HG03066 (cell line): ENCODE measurements at regions not wholly inside any gene's neighbourhood (a gene's known extent, or its start where the extent isn't known, plus 50 kb on each side); places are given as distances from the start of the nearest gene placed in this dataset.

Experiments used
- ATAC-seq: cut with Tn5 transposase; IDR thresholded peaks from one replicate; pipeline ENCODE4 v1.9.1; 2021; ENCODE audit warnings: low read depth; ENCODE audit not compliant: unreplicated experiment

DNA sequence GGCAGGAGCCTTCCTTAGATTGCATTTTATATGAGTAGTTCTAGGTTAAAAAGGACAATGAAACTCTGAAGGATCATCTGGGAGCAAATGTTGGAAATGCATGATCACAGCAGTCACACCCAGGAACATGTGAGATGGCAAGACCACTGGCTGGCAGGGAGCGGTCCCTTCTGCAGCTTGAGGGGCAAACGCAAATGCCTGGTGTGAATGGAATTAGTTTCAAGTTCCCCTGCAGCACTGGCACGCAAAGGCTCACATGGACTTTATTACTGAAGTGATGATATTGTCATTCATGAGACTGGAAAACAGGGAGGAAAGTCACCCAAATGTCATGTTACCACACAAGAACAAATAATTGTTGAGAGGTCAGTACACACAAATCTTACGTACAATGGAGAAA, 223.3 kb downstream of the FBXO15 start:
- ATAC-seq, result no peak

DNA sequence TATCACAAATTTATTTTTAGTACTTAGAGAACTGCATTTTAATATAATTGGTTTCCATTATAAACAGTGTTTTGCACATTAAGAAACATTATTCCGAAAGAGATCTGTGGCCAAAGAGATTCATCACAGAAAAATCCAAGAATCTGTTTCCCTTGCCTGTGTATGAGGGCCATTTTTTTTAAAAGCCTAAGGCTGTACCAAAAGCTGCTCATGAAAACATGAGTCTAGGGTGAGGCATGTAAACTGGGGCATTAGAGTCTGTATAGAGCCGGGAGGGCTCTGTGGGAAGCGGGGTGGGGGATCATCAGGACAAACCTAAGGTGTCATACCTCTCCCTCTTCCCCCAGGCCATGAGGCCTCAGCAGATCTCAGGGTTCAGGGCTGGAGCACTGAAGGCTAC, 223.8 kb downstream of the FBXO15 start:
- no peak for ATAC-seq

DNA sequence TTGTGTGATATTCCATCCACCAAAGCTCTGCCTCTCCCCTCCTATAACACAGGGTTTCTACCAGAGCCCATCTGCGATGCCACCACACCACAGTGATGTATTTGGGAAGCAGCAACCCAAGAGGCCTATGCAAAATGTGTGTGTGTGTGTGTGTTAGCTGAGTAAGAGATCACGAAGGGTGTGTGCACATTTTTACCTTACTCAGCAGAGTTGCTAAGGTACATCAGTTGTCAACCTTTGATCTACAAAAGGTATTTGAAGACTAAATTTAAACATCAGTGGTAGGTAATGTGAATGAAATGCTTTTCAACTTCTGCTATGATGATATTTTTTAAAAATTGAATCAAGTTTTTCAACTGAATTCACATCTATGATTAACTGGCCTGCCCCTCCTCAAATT, 227.6 kb downstream of the FBXO15 start:
- no peak for ATAC-seq

DNA sequence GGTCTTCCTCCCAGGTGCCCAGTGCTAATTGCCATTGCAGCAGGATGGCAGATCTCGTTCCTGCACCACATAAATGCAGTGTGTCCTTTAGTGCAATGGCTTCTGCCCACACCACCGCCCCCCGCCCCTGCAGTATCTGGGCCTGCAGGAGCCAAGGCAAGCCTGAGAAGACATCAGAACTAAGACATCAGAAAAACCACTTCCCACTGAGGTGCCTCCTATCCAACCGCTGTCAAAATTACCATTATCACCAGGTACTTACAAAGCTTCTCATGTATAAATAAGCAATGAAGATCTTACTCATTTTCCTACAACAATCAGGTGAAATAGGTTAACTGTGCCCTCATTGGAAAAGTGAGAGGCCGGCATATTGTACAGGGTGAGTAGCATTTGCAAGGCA, 228.8 kb downstream of the FBXO15 start:
- no peak for ATAC-seq

DNA sequence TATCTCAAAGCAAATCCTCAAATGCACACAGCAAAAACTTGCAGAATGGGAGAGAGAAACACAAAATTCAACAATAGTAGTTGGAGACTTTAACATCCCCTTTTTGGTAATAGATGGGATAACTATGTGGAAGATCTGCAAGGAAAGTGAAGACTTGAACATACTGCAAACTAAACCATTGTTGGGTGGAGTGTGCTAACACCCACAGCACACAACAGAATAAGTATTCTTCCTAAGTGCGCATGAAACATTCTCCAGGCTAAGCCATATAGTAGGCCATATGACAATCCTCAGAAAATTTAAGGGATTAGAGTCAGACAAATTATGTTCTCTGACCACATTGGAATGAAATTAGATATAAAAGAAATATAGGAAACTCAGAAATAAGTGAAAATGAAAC, 230.6 kb downstream of the FBXO15 start:
- no peak for ATAC-seq

DNA sequence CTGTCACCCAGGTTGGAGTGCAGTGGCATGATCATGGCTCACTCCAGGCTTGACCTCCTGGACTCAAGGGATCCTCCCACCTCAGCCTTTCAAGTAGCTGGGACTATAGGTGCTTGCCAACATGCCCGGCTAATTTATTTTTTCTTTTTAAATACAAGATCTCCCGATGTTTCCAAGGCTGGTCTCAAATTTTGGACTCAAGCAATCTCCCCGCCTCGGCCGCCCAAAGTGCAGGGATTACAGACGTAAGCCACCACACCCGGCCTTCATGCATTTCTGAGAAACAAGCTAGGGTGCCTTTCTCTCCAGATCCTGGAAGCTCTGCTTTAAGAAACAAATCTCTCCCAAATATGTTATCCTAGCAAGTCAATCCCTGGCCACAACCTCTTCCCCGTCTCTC, 234.1 kb downstream of the FBXO15 start:
- ATAC-seq, result no peak

DNA sequence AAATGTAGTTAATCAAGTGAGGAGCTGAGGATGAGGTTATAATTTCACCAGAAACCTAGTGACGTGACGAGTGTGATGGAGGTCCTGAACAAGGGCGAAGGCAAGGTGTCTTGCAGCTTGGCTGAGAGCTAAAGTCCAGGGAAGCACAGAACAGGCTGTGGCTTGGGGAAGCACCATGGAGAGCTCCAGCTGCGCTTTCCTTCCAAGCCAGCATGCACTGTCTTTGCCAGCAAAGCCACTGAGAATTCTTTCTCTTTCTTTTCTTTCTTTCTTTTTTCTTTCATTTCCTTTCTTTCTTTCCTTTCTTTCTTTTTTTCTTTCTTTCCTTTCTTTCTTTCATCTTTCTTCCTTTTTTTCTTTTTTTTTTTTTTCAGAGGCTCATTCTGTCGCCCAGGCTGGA, 239.3 kb downstream of the FBXO15 start:
- no peak for ATAC-seq

DNA sequence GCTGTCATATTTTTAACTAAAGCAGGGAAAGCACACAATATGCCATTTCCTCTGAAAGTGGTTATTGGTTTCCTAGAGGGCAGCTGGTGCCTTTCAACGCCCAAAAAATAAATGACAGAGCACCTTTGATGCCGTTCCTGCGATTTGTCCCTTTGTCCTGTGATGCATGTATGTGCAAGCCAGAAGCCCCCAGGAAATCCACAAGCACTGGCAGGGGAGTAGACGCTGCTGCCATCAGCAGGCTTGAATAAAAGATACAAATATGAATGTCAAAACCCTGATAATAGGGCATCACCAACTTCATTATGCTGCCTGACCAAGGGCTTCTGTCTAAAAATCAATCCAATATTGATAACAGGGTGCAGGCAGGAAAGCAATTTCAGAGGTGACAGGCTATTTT, 246.1 kb downstream of the FBXO15 start:
- no peak for ATAC-seq

DNA sequence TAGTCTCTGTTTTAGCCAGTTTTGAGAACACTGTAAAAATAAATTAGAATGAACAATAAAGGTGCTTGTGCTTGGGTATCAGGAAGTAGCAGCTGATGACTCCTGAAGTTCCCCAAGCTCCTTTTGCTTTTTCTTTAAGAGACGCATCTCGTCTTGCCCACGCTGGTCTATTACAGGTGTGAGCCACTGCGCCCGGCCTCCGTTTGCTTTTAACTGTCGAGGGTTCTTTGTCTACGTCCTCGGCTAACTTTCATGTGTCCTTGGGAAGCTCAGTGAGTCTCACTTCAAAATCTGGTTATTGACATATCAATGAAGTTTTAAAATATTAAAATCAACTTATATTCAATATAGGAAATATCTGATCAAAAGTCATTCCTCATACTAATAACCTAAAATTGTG, 246.5 kb downstream of the FBXO15 start:
- ATAC-seq, result no peak

DNA sequence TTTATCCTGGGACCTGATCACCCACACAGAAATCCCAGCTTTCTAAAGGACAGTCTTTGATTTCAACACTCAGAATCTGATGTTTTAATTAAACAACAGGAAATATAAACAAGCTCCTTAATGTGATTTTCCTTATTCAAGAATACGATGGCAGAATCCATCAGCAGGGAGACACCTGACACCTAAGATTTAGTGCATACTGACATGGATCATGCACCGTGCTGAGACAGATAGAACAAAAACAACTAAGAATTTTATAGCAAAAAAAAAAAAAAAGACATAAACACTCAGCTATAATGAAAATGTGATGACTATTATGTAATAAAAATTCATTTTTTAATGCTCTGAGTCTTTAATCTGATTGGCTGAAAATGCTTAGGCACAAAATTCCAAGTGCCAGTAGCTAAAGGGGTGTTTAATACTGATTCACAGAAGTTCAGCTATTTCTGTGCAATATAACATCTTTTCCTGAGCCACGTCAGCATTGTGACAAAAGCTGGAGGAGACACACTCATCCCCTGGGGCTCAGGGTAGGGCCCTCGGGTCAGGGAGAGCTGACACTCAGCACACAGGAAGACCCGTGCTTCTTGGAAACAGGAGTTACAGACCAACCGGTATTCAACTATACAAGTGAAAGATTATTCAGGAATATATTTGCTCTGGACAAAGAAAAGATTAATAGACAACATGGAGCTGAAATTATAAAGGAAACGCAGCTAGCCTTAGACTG, 247.4 kb downstream of the FBXO15 start:
- no peak for ATAC-seq

DNA sequence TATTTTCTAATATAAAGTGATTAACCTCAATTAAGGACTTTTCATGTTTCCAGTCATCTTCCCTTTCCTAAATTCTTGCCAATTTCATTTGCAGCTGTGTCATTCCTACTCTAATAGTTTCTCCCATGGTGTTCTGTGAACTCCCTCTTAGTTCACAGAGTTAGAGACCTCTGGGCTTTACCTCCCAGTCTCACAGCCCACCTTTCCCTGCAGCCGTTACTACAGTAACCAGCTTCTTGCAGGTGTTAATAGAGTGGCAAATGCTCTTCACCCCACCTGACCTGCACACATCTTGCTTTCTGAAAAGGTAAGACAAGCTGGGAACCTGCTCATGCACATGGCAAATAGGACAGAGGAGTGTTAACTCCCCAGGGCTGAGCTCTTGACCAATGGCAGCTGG, 250.1 kb downstream of the FBXO15 start:
- no peak for ATAC-seq

DNA sequence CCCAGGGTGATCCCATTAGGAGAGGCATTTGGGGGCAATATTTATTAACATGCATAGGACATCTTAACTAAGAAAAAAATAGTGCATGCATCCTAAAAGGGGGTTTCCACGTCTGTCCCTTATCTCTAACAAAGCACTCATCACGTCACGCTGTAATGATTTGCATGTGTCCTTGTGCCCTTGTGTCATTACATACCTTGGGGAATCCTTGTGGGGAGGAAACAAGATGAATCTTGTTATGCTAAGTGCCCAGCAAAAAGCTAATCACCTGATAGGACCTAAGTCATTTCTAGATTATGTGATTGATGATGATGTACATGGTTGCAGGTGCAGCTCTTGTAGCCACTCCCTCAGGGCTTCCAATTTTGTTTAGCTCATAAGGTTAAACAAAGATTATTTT, 250.9 kb downstream of the FBXO15 start:
- ATAC-seq, result no peak

DNA sequence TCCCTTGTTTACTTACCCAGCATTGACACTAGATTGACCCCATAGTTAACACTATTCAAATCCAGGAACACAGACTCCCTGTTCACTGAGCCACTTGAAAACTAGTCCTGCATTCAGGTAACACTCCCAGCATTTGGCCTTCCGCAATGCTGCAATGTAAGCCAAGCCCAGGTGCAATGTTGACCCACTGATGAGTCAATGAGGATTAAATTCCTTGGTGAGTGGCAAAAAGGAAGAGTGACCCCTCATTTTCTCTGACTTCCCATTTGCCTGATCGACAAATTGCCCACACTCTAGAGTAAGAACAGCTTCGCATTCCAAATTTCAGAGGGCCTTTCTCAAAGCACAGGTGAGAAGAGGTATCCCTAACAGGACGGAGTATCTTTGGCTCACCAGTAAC, 251.9 kb downstream of the FBXO15 start:
- no peak for ATAC-seq

DNA sequence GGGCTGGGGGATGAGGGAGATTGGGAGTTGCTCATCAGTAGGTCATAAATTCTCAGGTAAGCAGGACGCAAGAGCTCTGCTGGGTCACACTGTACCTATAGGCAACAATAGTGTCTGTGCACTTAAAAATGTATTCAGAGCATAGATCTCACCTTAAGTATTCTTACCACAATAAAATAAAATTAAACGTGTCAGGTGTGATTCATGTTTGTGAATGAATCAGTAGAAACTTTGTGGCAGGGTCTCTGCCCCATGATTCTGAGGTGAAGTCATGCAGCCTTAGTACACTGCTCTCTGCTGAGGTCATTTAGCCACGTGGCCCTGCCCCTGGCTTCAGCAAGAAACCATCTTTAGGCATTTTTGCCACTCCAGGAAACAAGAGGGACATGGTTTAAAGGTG, 253.8 kb downstream of the FBXO15 start:
- ATAC-seq, result no peak

DNA sequence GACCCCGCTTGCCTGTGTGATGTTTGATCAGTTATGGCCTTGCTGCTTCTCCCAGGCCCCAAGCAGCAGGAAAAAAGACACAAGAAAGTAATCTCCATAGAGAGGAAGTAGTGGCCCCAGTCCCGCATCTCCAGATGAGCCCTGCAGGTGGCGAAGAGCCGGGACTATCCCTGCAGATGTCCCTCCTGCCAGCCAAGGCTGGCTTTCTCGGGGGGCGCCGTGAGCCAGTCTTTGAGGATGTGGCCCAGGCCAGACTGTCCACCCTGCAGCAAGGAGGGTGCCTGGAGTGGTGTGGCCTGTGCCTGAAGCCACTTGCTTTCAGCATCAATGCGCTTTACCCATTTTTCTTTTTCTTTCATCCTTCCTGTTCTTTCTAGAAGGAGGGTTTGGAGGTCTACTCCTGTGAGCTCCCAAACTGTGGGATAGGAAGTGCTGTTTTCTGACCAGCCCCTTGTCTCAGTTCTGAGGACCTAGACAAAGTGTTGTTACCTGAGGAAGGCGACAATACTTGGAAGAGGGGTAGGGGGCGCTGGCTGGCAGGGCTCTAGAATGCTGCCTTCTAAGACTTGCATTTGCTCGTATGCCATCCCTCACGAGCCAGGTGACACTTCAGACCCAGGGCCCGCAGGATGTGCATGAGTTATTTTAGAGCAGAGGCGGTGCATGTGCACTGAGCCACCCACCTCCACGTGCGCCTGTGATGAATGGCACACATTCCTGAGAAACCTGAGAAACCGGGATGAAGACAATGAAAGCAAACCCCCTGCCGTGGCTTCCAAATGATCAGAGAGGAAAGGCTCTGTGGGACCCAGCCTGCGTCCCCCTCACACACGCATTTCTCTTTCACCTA, 255.8 kb downstream of the FBXO15 start:
- ATAC-seq, result no peak

DNA sequence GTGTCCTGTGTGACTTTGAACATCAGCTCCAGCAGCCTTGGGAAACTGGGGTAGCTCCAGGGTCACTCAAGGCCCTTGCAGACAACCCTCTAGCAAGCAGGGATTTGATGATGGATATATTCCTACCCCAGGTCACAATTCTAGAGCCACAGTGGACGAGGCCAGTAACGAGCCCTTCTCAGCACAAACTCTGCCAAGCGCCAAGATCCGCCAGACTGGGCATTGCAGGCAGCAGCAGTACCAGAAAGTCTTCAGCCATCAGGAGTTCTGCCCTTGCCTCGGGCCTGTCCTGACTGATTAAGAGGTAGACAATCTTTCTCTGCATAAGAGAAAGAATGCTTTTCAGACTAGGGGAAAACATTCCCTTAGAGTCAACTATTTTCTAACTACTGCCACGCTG, 259.1 kb downstream of the FBXO15 start:
- no peak for ATAC-seq

DNA sequence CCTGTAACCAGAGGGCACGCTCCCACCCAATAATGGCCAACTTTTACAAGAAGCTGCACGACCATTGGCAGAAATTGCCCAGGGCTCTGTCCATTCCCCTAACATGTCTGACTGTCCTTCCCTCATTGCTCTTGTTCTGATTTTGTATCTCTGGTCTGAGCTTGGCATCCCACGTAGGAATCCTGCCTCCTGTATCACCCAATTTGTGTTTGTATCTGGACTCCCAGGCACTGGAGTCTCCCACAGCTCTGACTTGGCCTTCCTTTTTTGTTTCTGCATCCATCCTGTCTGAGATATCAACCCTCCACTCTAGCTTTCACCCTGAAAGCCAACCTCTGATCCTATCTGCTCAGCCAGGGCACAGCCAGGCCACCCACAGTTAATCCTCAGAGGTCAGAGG, 259.8 kb downstream of the FBXO15 start:
- ATAC-seq, result no peak

DNA sequence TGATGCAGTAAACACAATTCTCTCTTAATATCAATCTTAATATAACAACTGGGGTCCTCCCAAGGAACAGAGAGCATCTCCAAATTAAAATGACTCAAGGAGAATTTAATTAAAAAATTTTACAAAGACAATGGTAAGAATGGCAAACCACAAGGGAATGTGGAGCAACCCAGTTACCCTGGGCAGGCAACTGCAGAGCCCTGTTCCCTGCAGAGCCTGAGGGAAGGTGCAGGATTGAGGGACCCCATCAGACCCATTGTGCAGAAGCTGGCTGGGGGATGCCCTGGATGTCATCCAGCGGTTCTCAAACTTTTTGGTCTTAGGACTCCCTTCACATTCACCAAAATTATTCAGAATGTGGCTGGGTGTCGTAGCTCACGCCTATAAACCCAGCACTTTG, 262.8 kb downstream of the FBXO15 start:
- no peak for ATAC-seq

DNA sequence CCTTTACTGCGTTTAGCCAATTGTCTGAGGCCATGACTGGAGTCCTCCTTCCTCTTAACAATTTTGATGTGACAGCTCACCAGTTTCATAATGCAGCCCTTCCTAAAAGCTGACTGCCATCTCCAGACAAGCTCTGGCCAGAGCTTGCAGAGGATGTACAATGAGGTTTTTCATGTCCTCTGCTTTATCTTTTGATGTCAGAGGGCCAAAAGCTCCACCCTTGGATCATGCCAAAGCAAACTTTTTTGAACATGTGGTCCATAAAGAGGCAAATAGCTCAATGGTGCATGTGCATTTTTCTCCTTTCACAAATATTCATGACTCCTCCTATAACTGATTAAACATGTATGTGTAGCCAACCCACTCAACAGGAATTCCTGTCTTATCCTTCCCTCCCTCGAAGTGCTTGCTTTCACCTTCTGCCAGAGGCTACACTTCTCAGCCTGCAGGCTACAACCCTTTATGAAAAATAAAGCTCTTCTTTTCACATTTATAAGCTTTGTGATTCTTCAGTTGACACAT, 266.2 kb downstream of the FBXO15 start:
- no peak for ATAC-seq

DNA sequence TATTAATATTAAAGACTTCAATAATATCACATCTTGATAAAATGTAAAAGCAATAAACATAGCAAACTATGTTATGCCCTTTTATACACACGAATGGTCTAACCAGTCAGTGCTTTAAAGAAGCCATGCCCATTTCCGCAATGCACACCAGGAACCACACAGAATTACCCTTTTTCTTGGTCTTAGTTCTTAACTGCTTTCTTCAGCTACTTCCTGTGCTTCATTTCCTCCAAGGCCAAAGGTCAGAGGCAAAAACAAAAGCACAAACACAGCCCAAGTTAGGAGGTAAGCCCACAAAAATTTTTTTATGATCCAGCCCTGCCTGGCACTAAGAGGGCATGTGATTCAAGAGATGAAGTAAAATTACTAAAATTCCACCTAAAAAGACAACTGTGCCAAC, 267.2 kb downstream of the FBXO15 start:
- ATAC-seq, result no peak

DNA sequence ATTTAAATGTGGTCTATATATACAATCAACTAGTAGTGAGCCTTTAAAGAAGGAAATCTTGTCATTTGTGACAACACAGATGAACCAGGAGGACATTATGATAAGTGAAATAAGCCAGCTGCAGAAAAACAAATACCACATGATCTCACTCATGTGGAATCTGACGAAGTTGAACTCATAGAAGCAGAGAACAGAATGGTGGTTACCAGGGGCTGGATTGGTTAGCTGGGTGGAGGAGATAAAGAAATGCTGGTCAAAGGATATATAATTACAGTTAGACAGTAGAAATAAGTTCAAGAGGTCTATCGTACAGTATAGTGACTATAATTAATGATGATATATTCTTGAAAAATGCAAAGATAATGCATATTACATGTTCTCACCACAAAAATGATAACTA, 267.9 kb downstream of the FBXO15 start:
- no peak for ATAC-seq

DNA sequence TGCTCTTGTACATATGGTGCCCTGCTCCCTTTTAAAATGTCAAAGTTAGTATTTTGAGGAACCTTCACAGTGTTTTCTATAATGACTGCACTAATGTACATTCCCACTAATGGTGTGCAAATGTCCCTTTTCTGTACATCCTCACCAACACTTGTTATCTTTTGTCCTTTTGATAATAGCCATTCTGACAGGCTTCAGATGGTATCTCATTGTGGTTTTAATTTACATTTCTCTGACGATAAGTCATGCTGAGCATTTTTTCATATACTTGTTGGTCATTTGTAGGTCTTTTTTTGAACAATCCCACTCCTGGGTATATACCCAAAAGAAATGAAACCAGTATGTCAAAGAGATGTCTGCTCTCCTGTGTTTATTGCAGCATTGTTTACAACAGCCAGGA, 268.3 kb downstream of the FBXO15 start:
- no peak for ATAC-seq
